ENCODE measurements at regions not wholly inside any gene's neighbourhood (a gene's known extent, or its start where the extent isn't known, plus 50 kb on each side); places are given as distances from the start of the nearest gene placed in this dataset.

- no peak for TF ChIP-seq ZNF292 (tag by site-specific recombination; IDR thresholded peaks at IDR 0.05; ENCODE audit: borderline replicate concordance, low read depth)
Observed at GRCh38 chr15:31776039-31776438, 254.3 kb upstream of the CHRNA7 start (continued).

GRCh38 chr15:31781261-31781660, 249.1 kb upstream of the CHRNA7 start:
- Histone ChIP-seq H3K4me1 (ENCODE audit: control insufficient read depth, insufficient read depth, low read length) (no peaks in the 10 kb centered on the region), H3K4me3 (ENCODE audit: low read depth, low read length) (no peak overlapping the region), H3K36me3 (ENCODE audit: control insufficient read depth in 2 of 2, insufficient read depth in 1 of 2, low read length in 2 of 2) (no peaks in the 10 kb centered on the region), H3K9me3 (ENCODE audit: control insufficient read depth, insufficient read depth, low read depth, low read length) (no peaks in the 10 kb centered on the region), H3K27ac (ENCODE audit: extremely low read depth, low read depth, low read length) (no peak overlapping the region)
- no peak for TF ChIP-seq ZNF629 (tag by site-specific recombination; IDR thresholded peaks at IDR 0.05)
- TF ChIP-seq HOXC10 (CRISPR knock-in tag; IDR thresholded peaks at IDR 0.05) = no peak
- TF ChIP-seq ZNF274 (IDR thresholded peaks at IDR 0.05; ENCODE audit: low read length) = no peak
- TF ChIP-seq ZNF274 (tag by site-specific recombination; IDR thresholded peaks at IDR 0.05; ENCODE audit: borderline replicate concordance) = no peak
- no peak for TF ChIP-seq ZNF76 (tag by site-specific recombination; IDR thresholded peaks at IDR 0.05; ENCODE audit: borderline replicate concordance, low read depth)
- no peak for TF ChIP-seq CTCF (tag by site-specific recombination; IDR thresholded peaks at IDR 0.05)
- no peak for TF ChIP-seq ZNF239 (tag by site-specific recombination; IDR thresholded peaks at IDR 0.05)
- no peak for TF ChIP-seq ZNF600 (tag by site-specific recombination; IDR thresholded peaks at IDR 0.05)
- no peak for TF ChIP-seq ZFP69B (tag by site-specific recombination; IDR thresholded peaks at IDR 0.05)
- TF ChIP-seq ZNF654 (tag by site-specific recombination; IDR thresholded peaks at IDR 0.05; ENCODE audit: low read depth) = no peak
- TF ChIP-seq ZBTB44 (tag by site-specific recombination; IDR thresholded peaks at IDR 0.05) = no peak
- no peak for TF ChIP-seq ZNF623 (tag by site-specific recombination; IDR thresholded peaks at IDR 0.05)
- TF ChIP-seq ZNF132 (tag by site-specific recombination; IDR thresholded peaks at IDR 0.05; ENCODE audit: borderline replicate concordance) = no peak
- no peak for TF ChIP-seq ZNF488 (tag by site-specific recombination; IDR thresholded peaks at IDR 0.05)
- TF ChIP-seq ZNF555 (tag by site-specific recombination; conservative IDR thresholded peaks at IDR 0.05) = no peak
- no peak for TF ChIP-seq KLF7 (tag by site-specific recombination; IDR thresholded peaks at IDR 0.05; ENCODE audit: borderline replicate concordance)
- TF ChIP-seq EGR2 (tag by site-specific recombination; IDR thresholded peaks at IDR 0.05; ENCODE audit: low read depth) = no peak
- TF ChIP-seq ZNF514 (tag by site-specific recombination; IDR thresholded peaks at IDR 0.05) = no peak
- TF ChIP-seq PRDM2 (tag by site-specific recombination; IDR thresholded peaks at IDR 0.05; ENCODE audit: borderline replicate concordance) = no peak
- TF ChIP-seq ZNF138 (tag by site-specific recombination; IDR thresholded peaks at IDR 0.05; ENCODE audit: borderline replicate concordance) = no peak
- ChIA-PET POLR2A (no interaction called here), CTCF (no interaction called here)

Measured in HEK293 (cell line).